ENCODE measurements at regions not wholly inside any gene's neighbourhood (a gene's known extent, or its start where the extent isn't known, plus 50 kb on each side); places are given as distances from the start of the nearest gene placed in this dataset.

- intact Hi-C loops (cut with micrococcal nuclease) = no loop called here
- Histone ChIP-seq H2AFZ (ENCODE audit: low read depth, low read length, poor library complexity, severe bottlenecking) (no peak overlapping the region), H3K9me2 (ENCODE audit: insufficient read depth) (no peaks in the 10 kb centered on the region), H3K9me3 (ENCODE audit: control insufficient read depth in 1 of 2, insufficient read depth in 1 of 2, low read depth in 1 of 2, low read length in 2 of 2) (no peaks in the 10 kb centered on the region), H3K27ac (ENCODE audit: low read depth, low read length) (no peak overlapping the region), H3K9ac (ENCODE audit: low read length) (no peak overlapping the region), H3K79me2 (ENCODE audit: insufficient read depth, low read length) (no peaks in the 10 kb centered on the region), H4K20me1 (ENCODE audit: insufficient read depth) (no peaks in the 10 kb centered on the region), H3K27me3 (ENCODE audit: insufficient read depth, low read length) (no peaks in the 10 kb centered on the region), H3K4me3 (replicated peaks in 1 of 2; ENCODE audit: low read depth in 1 of 2, low read length in 2 of 2) (no peak overlapping the region), H3K4me1 (ENCODE audit: control insufficient read depth in 1 of 2, insufficient read depth in 2 of 2, low read length in 2 of 2) (no peaks in the 10 kb centered on the region), H3K4me2 (ENCODE audit: low read length) (no peak overlapping the region), H3K36me3 (ENCODE audit: control insufficient read depth in 1 of 2, insufficient read depth in 2 of 2, low read length in 2 of 2) (no peaks in the 10 kb centered on the region)
- TF ChIP-seq JUND (IDR thresholded peaks at IDR 0.05) (no peak), CTCF (IDR thresholded peaks at IDR 0.05 in 2 of 3, conservative IDR thresholded peaks at IDR 0.05 in 1 of 3; ENCODE audit: borderline replicate concordance in 1 of 3, insufficient read depth in 1 of 3, low read depth in 2 of 3, low read length in 2 of 3) (no peak)
- CTCF ChIA-PET = no interaction called here
- RAD21 ChIA-PET (ENCODE audit: low non-redundant PET in 1 of 2, low total read pairs in 2 of 2, uncharacterized antibody in 2 of 2, unreplicated experiment in 2 of 2) = no interaction called here
- ATAC-seq = no peak
- DNase-seq (ENCODE audit: low read depth, low spot score) = no peak
- no TSS peak for BruUV-seq (replicated peaks)
- POLR2A ChIA-PET = no interaction called here
Observed at GRCh38 chr3:146889626-146890025, 284.5 kb upstream of the PLSCR5 start.

DNA sequence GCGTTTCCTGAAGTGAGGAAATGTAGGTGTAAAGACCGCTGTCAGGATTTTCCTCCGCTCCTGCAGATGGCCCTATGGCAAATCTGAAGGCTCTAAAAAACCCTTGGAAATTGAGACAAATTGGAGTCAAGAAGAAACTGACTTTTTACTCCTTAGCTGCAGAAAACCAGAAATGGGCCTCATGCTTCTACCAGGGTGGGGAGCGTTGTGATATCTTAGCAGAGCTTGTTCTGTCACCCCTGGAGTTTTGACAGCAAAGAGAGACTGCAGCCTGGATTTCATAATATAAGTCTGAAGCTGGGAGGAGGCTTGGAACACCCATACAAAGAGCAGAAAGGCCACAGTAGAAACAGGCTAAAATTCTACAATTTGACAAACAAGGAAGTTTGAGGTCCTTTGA is 283.0 kb upstream of the PLSCR5 start:
- no peaks in the 10 kb centered on the region for H3K27me3 ChIP-seq (ENCODE audit: insufficient read depth, low read length)
- ATAC-seq (no peak), DNase-seq (ENCODE audit: low read depth, low spot score) (no peak)
- no peak overlapping the region for H2AFZ ChIP-seq (ENCODE audit: low read depth, low read length, poor library complexity, severe bottlenecking)
- no peaks in the 10 kb centered on the region for H4K20me1 ChIP-seq (ENCODE audit: insufficient read depth)
- no peaks in the 10 kb centered on the region for H3K36me3 ChIP-seq (ENCODE audit: control insufficient read depth in 1 of 2, insufficient read depth in 2 of 2, low read length in 2 of 2)
- no peaks in the 10 kb centered on the region for H3K79me2 ChIP-seq (ENCODE audit: insufficient read depth, low read length)
- no peak overlapping the region for H3K9ac ChIP-seq (ENCODE audit: low read length)
- H3K4me2 ChIP-seq (ENCODE audit: low read length) = no peak overlapping the region
- ChIA-PET CTCF (no interaction called here), RAD21 (ENCODE audit: low non-redundant PET in 1 of 2, low total read pairs in 2 of 2, uncharacterized antibody in 2 of 2, unreplicated experiment in 2 of 2) (no interaction called here), POLR2A (no interaction called here)
- H3K4me3 ChIP-seq (replicated peaks in 1 of 2; ENCODE audit: low read depth in 1 of 2, low read length in 2 of 2) = no peak overlapping the region
- intact Hi-C loops (cut with micrococcal nuclease) = no loop called here
- H3K4me1 ChIP-seq (ENCODE audit: control insufficient read depth in 1 of 2, insufficient read depth in 2 of 2, low read length in 2 of 2) = no peaks in the 10 kb centered on the region
- no peak for TF ChIP-seq POLR2AphosphoS5 (IDR thresholded peaks at IDR 0.05; ENCODE audit: low read depth, low read length)
- no peak for TF ChIP-seq EZH2 (IDR thresholded peaks at IDR 0.05)
- no peak for TF ChIP-seq REST (IDR thresholded peaks at IDR 0.05; ENCODE audit: low read depth)
- TF ChIP-seq SRF (IDR thresholded peaks at IDR 0.05; ENCODE audit: low read depth) = no peak
- no peak for TF ChIP-seq TCF7L2 (IDR thresholded peaks at IDR 0.05; ENCODE audit: borderline replicate concordance, extremely low read depth, insufficient read depth, insufficient read length)
- TF ChIP-seq ELF1 (IDR thresholded peaks at IDR 0.05; ENCODE audit: borderline replicate concordance, low read depth) = no peak
- no peak overlapping the region for H3K27ac ChIP-seq (ENCODE audit: low read depth, low read length)
- no TSS peak for BruUV-seq (replicated peaks)
- H3K9me2 ChIP-seq (ENCODE audit: insufficient read depth) = no peaks in the 10 kb centered on the region
- H3K9me3 ChIP-seq (ENCODE audit: control insufficient read depth in 1 of 2, insufficient read depth in 1 of 2, low read depth in 1 of 2, low read length in 2 of 2) = no peaks in the 10 kb centered on the region
